ENCODE measurements at regions not wholly inside any gene's neighbourhood (a gene's known extent, or its start where the extent isn't known, plus 50 kb on each side); places are given as distances from the start of the nearest gene placed in this dataset.

- TF ChIP-seq, protein P1, sequence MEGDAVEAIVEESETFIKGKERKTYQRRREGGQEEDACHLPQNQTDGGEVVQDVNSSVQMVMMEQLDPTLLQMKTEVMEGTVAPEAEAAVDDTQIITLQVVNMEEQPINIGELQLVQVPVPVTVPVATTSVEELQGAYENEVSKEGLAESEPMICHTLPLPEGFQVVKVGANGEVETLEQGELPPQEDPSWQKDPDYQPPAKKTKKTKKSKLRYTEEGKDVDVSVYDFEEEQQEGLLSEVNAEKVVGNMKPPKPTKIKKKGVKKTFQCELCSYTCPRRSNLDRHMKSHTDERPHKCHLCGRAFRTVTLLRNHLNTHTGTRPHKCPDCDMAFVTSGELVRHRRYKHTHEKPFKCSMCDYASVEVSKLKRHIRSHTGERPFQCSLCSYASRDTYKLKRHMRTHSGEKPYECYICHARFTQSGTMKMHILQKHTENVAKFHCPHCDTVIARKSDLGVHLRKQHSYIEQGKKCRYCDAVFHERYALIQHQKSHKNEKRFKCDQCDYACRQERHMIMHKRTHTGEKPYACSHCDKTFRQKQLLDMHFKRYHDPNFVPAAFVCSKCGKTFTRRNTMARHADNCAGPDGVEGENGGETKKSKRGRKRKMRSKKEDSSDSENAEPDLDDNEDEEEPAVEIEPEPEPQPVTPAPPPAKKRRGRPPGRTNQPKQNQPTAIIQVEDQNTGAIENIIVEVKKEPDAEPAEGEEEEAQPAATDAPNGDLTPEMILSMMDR (IDR thresholded peaks at IDR 0.05; ENCODE audit: low read depth, low read length), result no peak
- Histone ChIP-seq H3K4me3 (ENCODE audit: low read depth, low read length) (no peak overlapping the region), H3K36me3 (no peaks in the 10 kb centered on the region), H3K27me3 (ENCODE audit: insufficient read depth, low read depth, severe bottlenecking) (no peaks in the 10 kb centered on the region), H3K9me3 (ENCODE audit: severe bottlenecking) (no peaks in the 10 kb centered on the region), H3K27ac (no peak overlapping the region)
- DNase-seq, result no peak
Measured at GRCh38 chr5:11985993-11986392, 81.7 kb upstream of the CTNND2 start.

GRCh38 chr5:11984196-11984595 lies 80.0 kb upstream of the CTNND2 start:
- no peak overlapping the region for H3K4me3 ChIP-seq (ENCODE audit: low read depth, low read length)
- TF ChIP-seq, protein P1 (IDR thresholded peaks at IDR 0.05; ENCODE audit: low read depth, low read length), result no peak
- DNase-seq, result no peak

DNA sequence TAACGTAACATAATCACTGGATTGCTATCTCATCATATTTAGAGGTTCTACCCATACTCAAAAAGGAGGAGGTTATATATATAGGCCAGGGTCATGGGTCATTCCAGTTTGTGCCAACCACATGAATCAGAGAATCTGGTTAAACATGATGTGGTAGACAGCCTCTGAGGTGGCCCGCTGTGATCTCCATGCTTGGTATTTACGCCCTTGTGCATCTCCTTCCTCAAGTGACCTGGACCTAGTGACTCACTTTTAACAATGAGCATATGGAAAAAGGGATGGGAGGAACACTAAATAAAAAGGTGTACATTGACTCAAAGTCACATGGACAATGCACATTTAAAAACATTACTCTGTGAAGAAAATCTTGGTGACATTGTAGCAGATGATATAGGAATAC lies 77.7 kb upstream of the CTNND2 start:
- H3K36me3 ChIP-seq, result no peaks in the 10 kb centered on the region
- no peak overlapping the region for H3K27ac ChIP-seq
- no peak for DNase-seq
- H3K4me3 ChIP-seq (ENCODE audit: low read depth, low read length), result no peak overlapping the region
- TF ChIP-seq, protein P1 (IDR thresholded peaks at IDR 0.05; ENCODE audit: low read depth, low read length), result no peak
- no peaks in the 10 kb centered on the region for H3K9me3 ChIP-seq (ENCODE audit: severe bottlenecking)
- H3K27me3 ChIP-seq (ENCODE audit: insufficient read depth, low read depth, severe bottlenecking), result no peaks in the 10 kb centered on the region

More at GRCh38 chr5:11984196-11984595, 80.0 kb upstream of the CTNND2 start:
- H3K27me3 ChIP-seq (ENCODE audit: insufficient read depth, low read depth, severe bottlenecking), result no peaks in the 10 kb centered on the region
- no peak overlapping the region for H3K27ac ChIP-seq
- no peaks in the 10 kb centered on the region for H3K36me3 ChIP-seq
- H3K9me3 ChIP-seq (ENCODE audit: severe bottlenecking), result no peaks in the 10 kb centered on the region

DNA sequence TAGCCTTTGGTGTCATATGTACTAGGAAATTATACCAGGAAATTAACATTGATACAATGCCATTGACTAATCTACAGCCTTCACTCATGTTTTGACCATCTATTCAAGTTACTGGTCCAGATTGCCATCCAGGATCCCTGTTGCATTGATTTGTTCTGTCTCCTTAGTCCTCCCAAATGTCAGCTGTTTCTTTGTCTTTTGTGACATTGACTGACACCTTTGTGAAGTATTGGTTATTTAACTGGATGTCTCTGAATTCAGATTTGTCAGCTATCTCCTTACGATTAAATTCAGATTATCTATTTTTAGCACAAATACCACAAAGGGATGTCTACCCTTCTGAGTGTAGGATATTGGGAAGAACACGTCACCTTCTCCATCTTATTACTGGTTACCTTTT lies 73.7 kb upstream of the CTNND2 start:
- Histone ChIP-seq H3K27ac (no peak overlapping the region), H3K9me3 (ENCODE audit: severe bottlenecking) (no peaks in the 10 kb centered on the region), H3K4me3 (ENCODE audit: low read depth, low read length) (no peak overlapping the region), H3K27me3 (ENCODE audit: insufficient read depth, low read depth, severe bottlenecking) (no peaks in the 10 kb centered on the region), H3K36me3 (no peaks in the 10 kb centered on the region)
- DNase-seq, result no peak
- TF ChIP-seq, protein P1 (IDR thresholded peaks at IDR 0.05; ENCODE audit: low read depth, low read length), result no peak

GRCh38 chr5:11973469-11973868 lies 69.2 kb upstream of the CTNND2 start:
- Histone ChIP-seq H3K27ac (no peak overlapping the region), H3K9me3 (ENCODE audit: severe bottlenecking) (no peaks in the 10 kb centered on the region), H3K36me3 (no peaks in the 10 kb centered on the region), H3K27me3 (ENCODE audit: insufficient read depth, low read depth, severe bottlenecking) (no peaks in the 10 kb centered on the region), H3K4me3 (ENCODE audit: low read depth, low read length) (no peak overlapping the region)
- no peak for DNase-seq
- TF ChIP-seq, protein P1 (IDR thresholded peaks at IDR 0.05; ENCODE audit: low read depth, low read length), result no peak

GRCh38 chr5:11963227-11963626 lies 59.0 kb upstream of the CTNND2 start:
- no peak for DNase-seq
- Histone ChIP-seq H3K9me3 (ENCODE audit: severe bottlenecking) (no peaks in the 10 kb centered on the region), H3K36me3 (no peaks in the 10 kb centered on the region), H3K27me3 (ENCODE audit: insufficient read depth, low read depth, severe bottlenecking) (no peaks in the 10 kb centered on the region), H3K27ac (no peak overlapping the region), H3K4me3 (ENCODE audit: low read depth, low read length) (no peak overlapping the region)
- TF ChIP-seq, protein P1 (IDR thresholded peaks at IDR 0.05; ENCODE audit: low read depth, low read length), result no peak

Measured in WERI-Rb-1 (cell line).